Activated T-helper 17 cell treated with anti-CD3 and anti-CD28 coated beads, Interleukin-2, amount 50 U/mL, for 72 hours (primary cell): ENCODE measurements at regions not wholly inside any gene's neighbourhood (a gene's known extent, or its start where the extent isn't known, plus 50 kb on each side); places are given as distances from the start of the nearest gene placed in this dataset.

Experiments
- ATAC-seq: fragments of 150-1000 bp; cut with Tn5 transposase; replicated peaks from 2 replicates; pipeline ENCODE4 v1.10.0; 2021; ENCODE audit warnings: mild to moderate bottlenecking, moderate library complexity
- H3K27ac Mint-ChIP-seq: one replicate; pipeline ENCODE4 v1.8.0; 2022; ENCODE audit warnings: mixed read lengths
- H3K27me3 Mint-ChIP-seq: one replicate; pipeline ENCODE4 v1.8.0; 2022; ENCODE audit warnings: mixed read lengths
- H3K36me3 Mint-ChIP-seq: one replicate; pipeline ENCODE4 v1.8.0; 2022; ENCODE audit warnings: low read depth, mild to moderate bottlenecking, mixed read lengths
- H3K4me1 Mint-ChIP-seq: one replicate; pipeline ENCODE4 v1.8.0; 2022; ENCODE audit warnings: mixed read lengths
- H3K4me3 Mint-ChIP-seq: one replicate; pipeline ENCODE4 v1.8.0; 2022; ENCODE audit warnings: mild to moderate bottlenecking, mixed read lengths
- H3K9me3 Mint-ChIP-seq: one replicate; pipeline ENCODE4 v1.8.0; 2022; ENCODE audit warnings: mixed read lengths

DNA sequence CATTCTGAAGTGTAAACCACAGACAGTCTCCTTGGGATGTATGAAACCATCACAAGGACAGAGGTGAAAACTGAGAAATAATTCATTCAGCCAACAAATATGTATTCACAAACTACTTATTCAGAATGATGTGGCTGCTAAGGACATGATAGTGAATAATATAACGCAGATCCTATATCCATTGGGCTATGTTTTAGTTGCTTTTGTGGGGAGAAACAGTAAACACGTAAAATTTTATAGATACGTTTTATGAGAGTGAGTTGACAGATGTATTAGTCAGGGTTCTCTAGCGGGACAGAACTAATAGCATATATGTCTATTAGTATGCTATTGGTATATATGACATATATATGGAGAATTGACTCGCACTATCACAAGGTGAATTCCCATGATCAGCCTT, 402.5 kb downstream of the RFPL4B start:
- Mint-ChIP-seq H3K4me1 (no peaks in the 10 kb centered on the region), H3K27me3 (no peaks in the 10 kb centered on the region), H3K36me3 (no peaks in the 10 kb centered on the region), H3K9me3 (no peaks in the 10 kb centered on the region), H3K27ac (no peak overlapping the region), H3K4me3 (no peak overlapping the region)
- ATAC-seq: no peak

DNA sequence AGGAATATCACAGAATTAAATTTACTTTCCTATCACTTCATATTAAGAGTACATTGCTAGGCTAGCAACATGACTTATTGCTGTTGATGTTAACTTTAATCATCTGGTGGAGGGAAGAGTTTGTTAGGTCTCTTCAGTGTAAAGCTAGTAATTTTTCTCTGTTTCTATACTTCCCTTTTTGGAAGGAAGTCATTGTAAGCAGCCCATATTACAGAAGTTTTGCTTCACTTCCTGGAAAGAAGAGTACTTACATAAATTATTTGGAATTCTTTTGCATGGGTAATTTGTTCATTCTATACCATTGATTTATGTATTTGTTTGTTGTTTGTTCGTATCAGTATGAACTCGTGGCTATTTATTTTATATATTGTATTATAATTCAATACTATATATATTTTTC, 405.2 kb downstream of the RFPL4B start:
- Mint-ChIP-seq H3K4me3 (no peak overlapping the region), H3K27me3 (no peaks in the 10 kb centered on the region), H3K36me3 (no peaks in the 10 kb centered on the region), H3K27ac (no peak overlapping the region), H3K4me1 (no peaks in the 10 kb centered on the region), H3K9me3 (no peaks in the 10 kb centered on the region)
- no peak for ATAC-seq

DNA sequence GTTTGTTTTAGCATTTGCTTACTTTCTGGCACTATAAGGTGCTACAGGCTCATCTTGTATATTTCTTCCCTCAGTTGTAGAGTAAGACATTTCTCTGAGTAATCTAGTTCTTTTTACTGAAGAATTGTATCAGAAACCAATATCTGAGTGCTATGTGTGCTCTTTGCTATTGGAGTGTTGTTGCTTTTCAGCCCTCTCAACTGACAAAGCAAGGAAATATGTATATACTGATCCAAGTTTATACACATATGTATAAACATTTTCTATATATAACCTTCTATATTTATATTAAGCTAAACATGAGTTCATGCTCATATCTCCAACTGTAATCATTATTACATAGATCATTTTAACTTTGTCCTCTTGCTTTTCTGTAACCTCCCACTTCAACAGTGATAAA, 405.7 kb downstream of the RFPL4B start:
- Mint-ChIP-seq H3K9me3 (no peaks in the 10 kb centered on the region), H3K4me3 (no peak overlapping the region), H3K27me3 (no peaks in the 10 kb centered on the region), H3K36me3 (no peaks in the 10 kb centered on the region), H3K27ac (no peak overlapping the region), H3K4me1 (no peaks in the 10 kb centered on the region)
- ATAC-seq: no peak

DNA sequence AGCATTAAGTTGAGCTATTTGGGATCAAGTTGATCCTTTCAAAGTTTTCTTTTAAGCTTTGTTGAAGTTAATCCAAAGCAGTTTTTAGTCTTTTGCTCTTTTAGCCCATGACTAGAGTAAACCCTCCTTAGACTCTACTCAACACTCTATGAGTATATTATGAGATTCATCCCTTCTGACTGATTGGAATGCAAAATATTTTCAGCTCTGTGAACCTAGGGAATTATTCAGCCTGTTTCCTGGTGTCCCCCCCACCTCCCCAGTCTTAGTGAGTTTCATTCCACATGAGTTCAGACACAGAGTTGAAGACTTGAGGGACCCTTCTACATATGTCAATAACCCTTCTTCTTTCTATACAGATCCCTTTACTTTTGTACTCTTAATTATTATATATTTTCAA, 413.7 kb downstream of the RFPL4B start:
- Mint-ChIP-seq H3K36me3 (no peaks in the 10 kb centered on the region), H3K27ac (no peak overlapping the region), H3K9me3 (peaks cover 4% of the 10 kb centered on the region), H3K27me3 (no peaks in the 10 kb centered on the region), H3K4me3 (no peak overlapping the region), H3K4me1 (no peaks in the 10 kb centered on the region)
- no peak for ATAC-seq

DNA sequence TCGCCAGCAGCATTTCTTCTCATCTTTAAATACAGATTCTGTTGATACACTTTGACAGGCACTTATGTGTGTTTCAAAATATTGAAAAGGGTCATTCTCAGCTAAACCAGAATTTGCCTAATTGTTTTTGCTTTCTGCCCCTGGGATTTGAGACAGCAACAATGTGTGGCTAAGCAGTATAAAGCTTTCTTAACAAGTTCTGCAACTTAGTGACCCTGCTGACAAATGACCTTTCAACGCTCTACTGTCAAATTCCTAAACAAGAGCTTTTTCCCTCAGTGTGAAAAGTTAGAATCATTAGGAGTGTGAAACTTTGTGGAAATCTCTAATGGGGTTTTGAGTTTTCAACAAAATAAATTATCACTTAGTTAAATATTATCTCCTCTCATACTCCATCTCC, 414.6 kb downstream of the RFPL4B start:
- no peak overlapping the region for H3K4me3 Mint-ChIP-seq
- H3K27me3 Mint-ChIP-seq: no peaks in the 10 kb centered on the region
- no peak for ATAC-seq
- peaks cover 4% of the 10 kb centered on the region for H3K9me3 Mint-ChIP-seq
- H3K36me3 Mint-ChIP-seq: no peaks in the 10 kb centered on the region
- no peaks in the 10 kb centered on the region for H3K4me1 Mint-ChIP-seq
- no peak overlapping the region for H3K27ac Mint-ChIP-seq

DNA sequence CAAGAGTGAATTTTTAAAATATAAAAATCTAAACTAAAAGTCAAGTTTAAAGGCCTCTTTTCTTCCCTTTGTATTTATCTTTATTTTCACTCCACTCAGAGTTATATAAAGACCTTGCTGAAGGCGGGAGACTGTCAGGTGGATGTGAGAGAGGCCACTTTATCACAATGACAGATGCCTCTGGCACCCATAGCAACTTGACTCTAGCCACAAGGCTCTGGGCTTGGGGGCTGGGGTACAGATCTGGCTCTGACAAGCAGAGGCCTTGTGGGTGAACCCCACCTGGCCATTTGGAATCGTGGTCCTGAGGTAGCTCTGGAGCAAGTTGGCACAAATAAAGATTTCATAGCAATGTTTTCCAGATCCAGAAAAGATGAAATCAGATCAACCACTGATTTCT, 417.2 kb downstream of the RFPL4B start:
- H3K4me3 Mint-ChIP-seq: no peak overlapping the region
- H3K36me3 Mint-ChIP-seq: no peaks in the 10 kb centered on the region
- H3K27ac Mint-ChIP-seq: no peak overlapping the region
- no peaks in the 10 kb centered on the region for H3K27me3 Mint-ChIP-seq
- ATAC-seq: no peak
- no peaks in the 10 kb centered on the region for H3K4me1 Mint-ChIP-seq
- peaks cover 8% of the 10 kb centered on the region for H3K9me3 Mint-ChIP-seq

DNA sequence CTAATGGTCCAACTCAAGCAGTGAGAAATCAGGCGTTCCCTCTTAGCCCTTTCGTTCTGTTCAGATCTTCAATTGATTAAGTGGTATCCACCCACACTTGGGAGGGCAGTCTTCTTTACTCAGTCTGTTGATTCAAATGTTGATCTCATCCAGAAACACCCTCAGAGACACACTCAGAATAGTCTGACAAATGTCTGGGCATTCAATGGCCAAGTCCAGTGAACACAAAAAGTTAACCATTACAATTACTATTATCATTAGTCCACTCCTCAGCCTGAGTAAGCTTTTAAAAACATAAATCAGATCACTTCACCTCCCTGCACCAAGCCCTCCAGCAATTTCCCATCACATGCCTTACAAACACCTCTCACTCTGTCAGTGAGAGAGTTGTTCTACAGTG, 423.2 kb downstream of the RFPL4B start:
- no peaks in the 10 kb centered on the region for H3K27me3 Mint-ChIP-seq
- ATAC-seq: no peak
- H3K36me3 Mint-ChIP-seq: no peaks in the 10 kb centered on the region
- no peak overlapping the region for H3K27ac Mint-ChIP-seq
- H3K4me1 Mint-ChIP-seq: no peaks in the 10 kb centered on the region
- peaks cover 12% of the 10 kb centered on the region for H3K9me3 Mint-ChIP-seq
- no peak overlapping the region for H3K4me3 Mint-ChIP-seq

DNA sequence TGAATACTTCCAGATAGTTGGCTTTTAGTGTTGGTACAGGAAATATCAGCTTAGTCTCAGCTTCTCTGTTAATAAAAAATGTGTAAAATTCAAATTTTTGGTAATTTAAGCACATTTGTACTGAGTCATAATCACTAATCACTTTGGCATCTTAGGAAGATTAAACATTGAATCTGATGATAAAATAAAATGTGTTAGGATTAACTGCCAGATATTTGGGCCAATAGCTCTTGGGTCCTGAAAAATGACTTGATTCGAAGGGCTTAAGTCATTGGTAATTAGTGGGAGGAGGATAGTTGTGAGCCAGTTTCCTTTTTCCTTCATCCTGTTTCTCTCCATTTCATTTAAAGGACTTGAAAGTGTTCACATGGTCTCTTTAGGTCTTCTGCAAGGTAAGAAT, 426.1 kb downstream of the RFPL4B start:
- no peak overlapping the region for H3K4me3 Mint-ChIP-seq
- peaks cover 12% of the 10 kb centered on the region for H3K9me3 Mint-ChIP-seq
- no peak overlapping the region for H3K27ac Mint-ChIP-seq
- H3K36me3 Mint-ChIP-seq: no peaks in the 10 kb centered on the region
- no peak for ATAC-seq
- H3K4me1 Mint-ChIP-seq: no peaks in the 10 kb centered on the region
- H3K27me3 Mint-ChIP-seq: no peaks in the 10 kb centered on the region

DNA sequence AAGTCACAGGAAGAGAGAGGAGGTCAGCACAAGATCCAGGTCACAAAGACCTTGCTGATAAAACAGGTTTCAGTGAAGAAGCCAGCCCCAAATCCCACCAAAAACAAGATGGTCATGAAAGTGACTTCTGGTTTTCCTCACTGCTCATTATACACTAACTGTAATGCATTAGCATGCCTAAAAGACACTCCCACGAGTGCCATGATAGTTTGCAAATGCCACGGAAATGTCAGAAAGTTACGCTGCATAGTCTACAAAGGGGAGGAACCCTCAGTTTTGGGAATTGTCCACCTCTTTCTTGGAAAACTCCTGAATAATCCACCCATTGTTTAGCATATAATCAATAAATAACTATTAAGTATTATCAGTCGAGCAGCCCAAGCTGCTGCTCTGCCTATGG, 427.2 kb downstream of the RFPL4B start:
- H3K27me3 Mint-ChIP-seq: no peaks in the 10 kb centered on the region
- H3K27ac Mint-ChIP-seq: no peak overlapping the region
- no peaks in the 10 kb centered on the region for H3K36me3 Mint-ChIP-seq
- no peaks in the 10 kb centered on the region for H3K4me1 Mint-ChIP-seq
- ATAC-seq: no peak
- no peak overlapping the region for H3K4me3 Mint-ChIP-seq
- H3K9me3 Mint-ChIP-seq: peaks cover 7% of the 10 kb centered on the region

DNA sequence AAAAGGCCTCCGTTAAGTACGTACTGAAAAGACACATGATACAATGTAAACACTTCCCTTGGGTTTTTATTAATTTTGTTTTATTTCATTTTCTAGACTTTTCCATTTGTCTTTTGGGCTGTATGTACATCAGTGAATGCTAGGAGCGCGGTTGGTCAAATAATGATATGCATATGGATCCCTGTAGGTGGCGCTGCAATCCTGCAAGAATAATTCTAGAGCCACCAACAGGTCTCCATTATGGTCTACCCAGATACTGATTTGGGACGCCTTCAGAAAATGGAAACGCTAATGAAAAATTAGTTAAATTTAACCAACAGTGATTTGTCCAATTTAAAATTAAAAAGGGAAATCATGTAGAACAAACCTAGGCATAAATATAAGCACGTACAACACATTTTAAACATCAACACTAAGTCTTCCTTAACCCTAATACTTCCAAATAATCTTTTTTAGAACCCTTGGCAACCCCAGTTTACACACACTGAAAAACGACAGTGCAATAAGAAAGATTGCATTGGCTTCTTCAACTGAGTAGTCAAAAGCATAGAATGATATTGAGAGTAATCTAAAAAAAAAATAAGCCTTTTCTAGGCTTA, 433.5 kb downstream of the RFPL4B start:
- no peak for ATAC-seq
- no peaks in the 10 kb centered on the region for H3K36me3 Mint-ChIP-seq

DNA sequence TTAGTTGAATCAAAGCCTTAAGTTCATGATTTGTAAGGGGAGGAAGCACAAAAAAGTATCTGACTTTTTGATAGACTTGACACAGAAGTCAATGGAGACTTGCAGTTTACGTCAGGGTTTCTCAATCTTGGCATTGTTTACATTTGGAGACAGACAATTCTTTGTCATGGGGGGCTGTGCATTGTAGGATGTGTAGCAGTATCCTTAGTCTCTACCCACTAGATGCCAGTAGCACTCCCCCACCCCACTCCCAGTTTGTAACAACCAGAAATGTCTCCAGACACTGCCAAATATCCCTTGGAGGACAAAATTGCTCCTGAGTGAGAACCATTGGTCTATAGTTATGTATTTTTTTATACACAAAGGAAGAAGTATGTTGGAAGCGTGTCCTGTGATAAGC, 434.1 kb downstream of the RFPL4B start:
- H3K27ac Mint-ChIP-seq: no peak overlapping the region
- no peaks in the 10 kb centered on the region for H3K4me1 Mint-ChIP-seq
- no peaks in the 10 kb centered on the region for H3K36me3 Mint-ChIP-seq
- H3K4me3 Mint-ChIP-seq: no peak overlapping the region
- no peaks in the 10 kb centered on the region for H3K9me3 Mint-ChIP-seq
- ATAC-seq: no peak
- H3K27me3 Mint-ChIP-seq: no peaks in the 10 kb centered on the region

More for the DNA sequence above, 433.5 kb downstream of the RFPL4B start:
- Mint-ChIP-seq H3K27me3 (no peaks in the 10 kb centered on the region), H3K27ac (no peak overlapping the region), H3K9me3 (no peaks in the 10 kb centered on the region), H3K4me1 (no peaks in the 10 kb centered on the region), H3K4me3 (no peak overlapping the region)

DNA sequence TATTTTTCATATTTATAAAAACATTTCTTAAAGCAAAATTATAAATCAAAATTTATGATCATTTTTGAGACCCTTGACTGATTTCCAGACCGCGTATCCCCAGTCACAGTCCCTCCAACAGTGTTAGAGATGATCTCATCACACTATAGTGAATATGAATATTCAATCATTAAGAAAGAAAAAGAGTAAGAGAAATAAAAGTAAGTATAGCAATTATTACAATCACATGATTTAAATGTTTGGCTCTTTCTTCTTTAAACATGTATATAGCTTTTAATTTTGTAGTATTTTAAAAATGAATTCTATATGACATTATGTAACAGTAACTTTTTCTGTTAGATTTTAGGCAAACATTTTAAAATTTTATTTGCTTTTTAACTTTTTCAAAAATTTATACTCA, 438.3 kb downstream of the RFPL4B start:
- Mint-ChIP-seq H3K27me3 (no peaks in the 10 kb centered on the region), H3K4me3 (no peak overlapping the region), H3K27ac (no peak overlapping the region), H3K4me1 (no peaks in the 10 kb centered on the region), H3K36me3 (no peaks in the 10 kb centered on the region), H3K9me3 (no peaks in the 10 kb centered on the region)
- no peak for ATAC-seq

DNA sequence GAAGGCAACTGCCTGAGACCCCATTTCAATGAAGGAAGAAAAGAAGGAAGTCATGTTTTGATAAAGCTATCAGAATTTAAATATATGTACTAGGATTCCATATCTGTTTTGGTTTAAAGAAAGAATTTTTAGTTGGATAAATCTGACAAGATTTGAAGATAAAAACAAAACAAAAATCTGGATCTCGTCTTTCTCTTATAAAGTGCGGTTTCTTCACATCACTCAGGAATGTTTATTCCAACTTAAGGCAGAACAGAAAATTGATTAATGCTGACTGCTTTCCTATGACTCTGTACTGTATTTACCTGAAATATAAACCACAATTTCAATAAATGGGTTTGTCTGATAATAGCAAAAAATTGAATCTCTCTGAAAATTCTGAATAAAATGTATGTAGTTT, 439.7 kb downstream of the RFPL4B start:
- Mint-ChIP-seq H3K9me3 (no peaks in the 10 kb centered on the region), H3K27ac (no peak overlapping the region), H3K27me3 (no peaks in the 10 kb centered on the region), H3K4me3 (no peak overlapping the region), H3K36me3 (no peaks in the 10 kb centered on the region), H3K4me1 (no peaks in the 10 kb centered on the region)
- ATAC-seq: no peak

DNA sequence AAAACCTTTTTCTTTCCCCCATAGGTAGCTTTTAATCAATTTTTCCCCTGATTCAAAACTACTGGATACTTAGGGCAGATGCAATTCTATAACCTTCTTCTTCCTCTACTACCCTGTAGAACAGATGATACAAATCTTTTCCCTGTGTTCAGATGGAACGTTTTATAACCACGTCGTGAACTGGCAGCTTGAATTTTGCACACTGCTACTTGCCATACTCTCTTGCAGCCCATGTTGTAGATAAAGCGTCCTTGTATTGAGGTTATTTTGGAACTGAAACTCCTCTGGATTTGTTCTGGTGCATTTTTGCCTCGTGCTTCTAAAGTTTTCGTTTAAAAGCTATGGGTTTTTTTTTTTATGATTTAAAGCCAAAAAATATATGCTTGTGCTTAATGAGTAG, 440.2 kb downstream of the RFPL4B start:
- Mint-ChIP-seq H3K36me3 (no peaks in the 10 kb centered on the region), H3K9me3 (no peaks in the 10 kb centered on the region), H3K4me1 (no peaks in the 10 kb centered on the region), H3K27me3 (no peaks in the 10 kb centered on the region), H3K4me3 (no peak overlapping the region), H3K27ac (no peak overlapping the region)
- no peak for ATAC-seq

DNA sequence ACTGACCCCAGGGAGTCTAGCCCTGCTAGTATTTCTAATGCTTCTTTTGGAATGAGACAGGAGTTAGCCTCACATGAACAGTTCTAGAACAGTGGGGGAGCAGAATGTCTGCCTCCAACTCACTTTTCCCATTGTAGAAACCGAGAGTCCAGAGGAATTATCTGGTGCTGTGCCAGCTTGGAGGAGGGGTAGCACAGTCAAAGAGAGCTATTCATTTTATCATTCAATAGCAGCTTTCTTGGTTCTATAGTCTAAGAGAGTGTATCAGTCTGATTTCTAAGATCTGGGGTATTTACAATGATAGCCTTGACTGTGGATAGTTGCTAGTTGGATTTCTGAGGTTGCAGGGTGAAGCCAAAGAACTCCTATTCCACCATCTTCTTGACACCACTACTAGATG, 448.2 kb downstream of the RFPL4B start:
- no peaks in the 10 kb centered on the region for H3K4me1 Mint-ChIP-seq
- no peak overlapping the region for H3K4me3 Mint-ChIP-seq
- H3K27ac Mint-ChIP-seq: no peak overlapping the region
- H3K9me3 Mint-ChIP-seq: peaks cover 6% of the 10 kb centered on the region
- no peak for ATAC-seq
- H3K36me3 Mint-ChIP-seq: no peaks in the 10 kb centered on the region
- H3K27me3 Mint-ChIP-seq: no peaks in the 10 kb centered on the region

DNA sequence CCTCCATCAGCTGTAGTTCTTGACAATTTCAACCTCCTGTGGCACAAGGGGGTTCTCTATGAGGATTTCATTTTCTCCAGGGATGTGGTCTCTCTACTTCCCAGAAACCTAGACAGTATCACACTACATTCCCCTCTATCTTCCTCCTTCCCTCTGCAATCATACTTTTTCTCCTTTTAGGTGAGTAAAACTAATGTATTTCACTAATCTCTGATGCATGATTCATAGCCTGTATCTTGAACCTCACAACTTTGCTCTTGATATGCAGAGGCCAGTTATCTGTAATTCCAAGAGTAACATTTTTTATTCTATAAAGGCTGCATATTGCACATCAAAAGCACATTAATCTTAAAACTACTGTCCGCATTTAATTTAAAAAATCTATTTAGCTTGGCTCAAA, 449.6 kb downstream of the RFPL4B start:
- Mint-ChIP-seq H3K9me3 (peaks cover 6% of the 10 kb centered on the region), H3K4me3 (no peak overlapping the region), H3K27ac (no peak overlapping the region), H3K36me3 (no peaks in the 10 kb centered on the region), H3K4me1 (no peaks in the 10 kb centered on the region), H3K27me3 (no peaks in the 10 kb centered on the region)
- no peak for ATAC-seq
